Suprapubic skin (tissue), 3 donors: ENCODE measurements at regions not wholly inside any gene's neighbourhood (a gene's known extent, or its start where the extent isn't known, plus 50 kb on each side); places are given as distances from the start of the nearest gene placed in this dataset.

ENCODE experiments used
- CTCF ChIP-seq, 2 donors: fragments of 200-600 bp in 1 of 2; fragments of 450-650 bp in 1 of 2; sonication (generic) in 1 of 2; IDR thresholded peaks; one replicate each; pipeline ENCODE4 v1.5.1; 2016 to 2019; ENCODE audit warnings: antibody characterized with exemption in 2 of 2, mild to moderate bottlenecking in 1 of 2, moderate library complexity in 1 of 2
- POLR2AphosphoS5 ChIP-seq, 3 donors: sonication (generic); formaldehyde crosslinking; IDR thresholded peaks; one replicate each; pipeline ENCODE4 v1.6.1; 2017; ENCODE audit warnings: antibody characterized with exemption in 3 of 3

GRCh38 chr6:148677594-148678476, 69.0 kb upstream of the UST start:
- TF ChIP-seq CTCF (IDR thresholded peaks at IDR 0.05) (no peak), POLR2AphosphoS5 (IDR thresholded peaks at IDR 0.05) (no peak)
